Activated CD8-positive, alpha-beta T cell treated with anti-CD3 and anti-CD28 coated beads, Interleukin-2, amount 10 ng/mL, durations not matched to agents 7 days and 5 days (primary cell): ENCODE measurements at regions not wholly inside any gene's neighbourhood (a gene's known extent, or its start where the extent isn't known, plus 50 kb on each side); places are given as distances from the start of the nearest gene placed in this dataset.

ENCODE experiments used
- ATAC-seq: fragments of 150-1000 bp; cut with Tn5 transposase; one replicate; pipeline ENCODE4 v1.10.0; 2021; ENCODE audit warnings: moderate library complexity
- CTCF ChIA-PET: fragments of 350-600 bp; sonication (Branson Sonifier 250); formaldehyde crosslinking; loops from one replicate; lab custom pipeline; 2021; ENCODE audit warnings: antibody characterized with exemption; lab: Charles Lee
- POLR2A ChIA-PET: fragments of 350-600 bp; sonication (Branson Sonifier 250); formaldehyde crosslinking; loops from one replicate; lab custom pipeline; 2021; ENCODE audit warnings: antibody characterized with exemption; lab: Charles Lee
- DNase-seq: peaks from one replicate; pipeline ENCODE4 v3.0.0-alpha.2; 2020
- H3K27ac Mint-ChIP-seq: one replicate; pipeline ENCODE4 v1.8.0; 2021; ENCODE audit warnings: mild to moderate bottlenecking, mixed read lengths
- H3K27me3 Mint-ChIP-seq: one replicate; pipeline ENCODE4 v1.8.0; 2021; ENCODE audit warnings: low read depth, mixed read lengths
- H3K36me3 Mint-ChIP-seq: one replicate; pipeline ENCODE4 v1.8.0; 2021; ENCODE audit warnings: low read depth, mixed read lengths
- H3K4me1 Mint-ChIP-seq: one replicate; pipeline ENCODE4 v1.8.0; 2021; ENCODE audit warnings: low read depth, mixed read lengths
- H3K4me3 Mint-ChIP-seq: one replicate; pipeline ENCODE4 v1.8.0; 2021; ENCODE audit warnings: mild to moderate bottlenecking, mixed read lengths
- H3K9me3 Mint-ChIP-seq: one replicate; pipeline ENCODE4 v1.8.0; 2022; ENCODE audit warnings: mixed read lengths; ENCODE audit not compliant: insufficient read depth

- DNase-seq (no peak), ATAC-seq (no peak)
- ChIA-PET POLR2A (no interaction called here), CTCF (no interaction called here)
- no peak overlapping the region for H3K4me3 Mint-ChIP-seq
- no peaks in the 10 kb centered on the region for H3K36me3 Mint-ChIP-seq
- H3K27ac Mint-ChIP-seq: no peak overlapping the region
- no peaks in the 10 kb centered on the region for H3K27me3 Mint-ChIP-seq
- no peaks in the 10 kb centered on the region for H3K4me1 Mint-ChIP-seq
- no peaks in the 10 kb centered on the region for H3K9me3 Mint-ChIP-seq
These were observed 203.3 kb upstream of the LRFN5 start for GRCh38 chr14:41403360-41403759.

GRCh38 chr14:41397926-41398325 lies 208.8 kb upstream of the LRFN5 start:
- Mint-ChIP-seq H3K4me1 (no peaks in the 10 kb centered on the region), H3K27me3 (no peaks in the 10 kb centered on the region), H3K27ac (no peak overlapping the region), H3K9me3 (no peaks in the 10 kb centered on the region), H3K4me3 (no peak overlapping the region), H3K36me3 (no peaks in the 10 kb centered on the region)
- ATAC-seq: no peak
- POLR2A ChIA-PET: interaction anchor here (0.6 kb wide), 1 partner anchor 210 kb away, joined by 3 read pairs; no protein-coding TSS in a partner anchor
- CTCF ChIA-PET: no interaction called here
- DNase-seq: no peak

DNA sequence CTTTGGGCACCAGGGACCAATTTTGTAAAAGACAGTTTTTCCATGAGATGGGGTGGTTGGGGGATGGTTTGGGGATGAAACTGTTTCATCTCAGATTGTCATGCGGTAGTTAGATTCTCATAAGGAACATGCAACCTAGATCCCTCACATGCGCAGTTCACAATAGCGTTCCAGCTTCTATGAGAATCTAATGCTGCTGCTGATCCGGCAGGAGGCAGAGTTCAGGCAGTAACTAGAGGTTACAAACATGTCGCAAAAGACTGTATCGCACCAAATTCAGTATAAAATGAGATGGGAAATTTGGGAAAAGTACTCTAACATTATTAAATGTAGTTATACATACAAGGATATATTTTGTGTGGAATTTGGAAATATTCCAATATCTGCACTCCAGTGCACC lies 213.2 kb upstream of the LRFN5 start:
- Mint-ChIP-seq H3K27me3 (no peaks in the 10 kb centered on the region), H3K27ac (no peak overlapping the region), H3K36me3 (no peaks in the 10 kb centered on the region), H3K4me3 (no peak overlapping the region), H3K9me3 (no peaks in the 10 kb centered on the region), H3K4me1 (no peaks in the 10 kb centered on the region)
- DNase-seq (no peak), ATAC-seq (no peak)
- POLR2A ChIA-PET: no interaction called here
- CTCF ChIA-PET: no interaction called here

- H3K9me3 Mint-ChIP-seq: no peaks in the 10 kb centered on the region
- no peak for DNase-seq
- POLR2A ChIA-PET: no interaction called here
- no peaks in the 10 kb centered on the region for H3K4me1 Mint-ChIP-seq
- no peaks in the 10 kb centered on the region for H3K27me3 Mint-ChIP-seq
- ATAC-seq: no peak
- no peaks in the 10 kb centered on the region for H3K36me3 Mint-ChIP-seq
- H3K27ac Mint-ChIP-seq: no peak overlapping the region
- CTCF ChIA-PET: no interaction called here
- no peak overlapping the region for H3K4me3 Mint-ChIP-seq
These were observed 214.4 kb upstream of the LRFN5 start for GRCh38 chr14:41392226-41392625.

- Mint-ChIP-seq H3K27me3 (no peaks in the 10 kb centered on the region), H3K4me3 (no peak overlapping the region), H3K27ac (no peak overlapping the region), H3K9me3 (peaks cover 3% of the 10 kb centered on the region), H3K36me3 (no peaks in the 10 kb centered on the region), H3K4me1 (no peaks in the 10 kb centered on the region)
- ChIA-PET POLR2A (no interaction called here), CTCF (no interaction called here)
- no peak for DNase-seq
- no peak for ATAC-seq
These were observed 217.3 kb upstream of the LRFN5 start for GRCh38 chr14:41389355-41389754.

DNA sequence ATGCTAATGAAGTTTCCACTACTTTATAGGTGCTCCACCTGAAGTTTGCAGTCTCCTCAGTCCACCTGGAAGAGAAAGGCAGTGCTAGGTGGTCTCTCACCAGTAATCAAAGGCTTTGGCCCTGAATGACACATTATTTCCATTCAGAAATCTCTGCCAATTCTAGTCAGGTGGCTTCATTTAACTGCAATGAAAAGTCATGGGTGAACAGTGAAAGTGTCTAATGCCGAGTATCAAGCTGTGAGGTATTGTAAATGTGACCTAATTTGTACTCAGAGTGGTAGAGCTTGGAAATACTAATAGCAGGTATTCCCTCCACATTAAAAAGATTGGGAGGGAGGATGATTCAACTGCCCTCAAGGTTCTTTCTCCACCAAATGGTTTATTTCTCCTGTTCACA lies 220.9 kb upstream of the LRFN5 start:
- Mint-ChIP-seq H3K36me3 (no peaks in the 10 kb centered on the region), H3K27me3 (no peaks in the 10 kb centered on the region), H3K9me3 (peaks cover 8% of the 10 kb centered on the region), H3K4me1 (no peaks in the 10 kb centered on the region), H3K27ac (no peak overlapping the region), H3K4me3 (no peak overlapping the region)
- no peak for DNase-seq
- CTCF ChIA-PET: no interaction called here
- POLR2A ChIA-PET: no interaction called here
- ATAC-seq: no peak

DNA sequence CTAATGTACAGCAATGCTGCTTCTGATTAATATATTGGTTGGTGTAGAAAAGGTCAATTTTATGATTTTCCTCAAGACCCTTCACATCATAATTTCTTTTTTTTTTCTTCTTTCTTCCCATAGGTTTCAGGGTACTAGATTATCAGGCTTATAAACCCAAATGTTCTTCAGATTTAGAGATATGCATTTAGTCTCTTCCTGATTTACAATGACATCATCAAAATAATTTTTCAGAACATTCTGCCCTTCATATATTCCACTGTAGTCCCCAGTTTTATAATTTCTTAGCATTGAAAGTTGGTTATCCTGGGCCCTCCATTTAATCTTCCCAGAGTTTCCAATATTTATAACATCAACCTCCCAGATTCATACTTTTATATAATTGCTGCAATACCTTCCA lies 226.7 kb upstream of the LRFN5 start:
- no peaks in the 10 kb centered on the region for H3K27me3 Mint-ChIP-seq
- CTCF ChIA-PET: no interaction called here
- no peaks in the 10 kb centered on the region for H3K4me1 Mint-ChIP-seq
- DNase-seq (no peak), ATAC-seq (no peak)
- H3K4me3 Mint-ChIP-seq: no peak overlapping the region
- peaks cover 12% of the 10 kb centered on the region for H3K9me3 Mint-ChIP-seq
- POLR2A ChIA-PET: no interaction called here
- H3K27ac Mint-ChIP-seq: no peak overlapping the region
- H3K36me3 Mint-ChIP-seq: no peaks in the 10 kb centered on the region

GRCh38 chr14:41378526-41378925 lies 228.2 kb upstream of the LRFN5 start:
- H3K9me3 Mint-ChIP-seq: peaks cover 6% of the 10 kb centered on the region
- no peaks in the 10 kb centered on the region for H3K4me1 Mint-ChIP-seq
- ATAC-seq (no peak), DNase-seq (no peak)
- POLR2A ChIA-PET: no interaction called here
- no peaks in the 10 kb centered on the region for H3K27me3 Mint-ChIP-seq
- no peak overlapping the region for H3K27ac Mint-ChIP-seq
- no peaks in the 10 kb centered on the region for H3K36me3 Mint-ChIP-seq
- CTCF ChIA-PET: no interaction called here
- H3K4me3 Mint-ChIP-seq: no peak overlapping the region

DNA sequence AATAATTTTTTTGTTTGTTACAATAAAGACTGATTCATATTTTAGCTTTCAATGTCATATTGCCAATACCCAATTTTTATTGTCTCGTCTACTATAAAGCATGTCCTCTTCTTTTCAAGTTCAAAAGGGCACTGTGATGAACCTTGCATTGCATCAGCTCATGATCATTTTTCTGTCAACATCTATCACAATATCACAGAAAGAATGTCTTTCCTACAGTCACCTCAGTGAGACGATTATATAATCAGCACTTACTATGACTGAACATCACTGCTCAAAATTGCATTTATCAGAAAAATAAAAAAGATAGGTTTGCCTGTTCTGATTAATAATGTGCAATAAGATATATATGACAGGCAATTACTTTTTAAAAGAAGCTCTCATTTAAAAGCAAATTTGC lies 228.7 kb upstream of the LRFN5 start:
- no peaks in the 10 kb centered on the region for H3K36me3 Mint-ChIP-seq
- no peak for ATAC-seq
- ChIA-PET POLR2A (no interaction called here), CTCF (no interaction called here)
- H3K9me3 Mint-ChIP-seq: peaks cover 6% of the 10 kb centered on the region
- H3K4me3 Mint-ChIP-seq: no peak overlapping the region
- no peaks in the 10 kb centered on the region for H3K27me3 Mint-ChIP-seq
- no peak overlapping the region for H3K27ac Mint-ChIP-seq
- no peak for DNase-seq
- no peaks in the 10 kb centered on the region for H3K4me1 Mint-ChIP-seq

DNA sequence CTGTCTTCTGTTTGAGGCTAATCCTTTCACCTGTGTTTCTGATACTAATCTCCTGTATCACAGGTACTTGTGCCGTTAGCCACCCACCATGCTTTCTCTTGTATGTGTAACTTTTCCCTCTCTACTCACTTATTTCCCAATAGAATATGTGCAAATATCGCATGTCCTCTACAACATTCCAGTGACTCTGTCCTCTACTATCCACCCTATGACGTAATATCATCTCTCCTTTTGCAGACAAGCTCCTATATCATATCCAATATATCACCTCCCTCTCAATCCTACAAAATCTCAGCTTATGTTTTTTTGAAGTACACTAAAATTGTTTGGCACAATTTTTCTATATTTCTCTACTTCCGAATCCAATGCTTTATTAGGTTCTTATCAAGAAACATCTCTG lies 232.6 kb upstream of the LRFN5 start:
- CTCF ChIA-PET: no interaction called here
- no peaks in the 10 kb centered on the region for H3K4me1 Mint-ChIP-seq
- peaks cover 6% of the 10 kb centered on the region for H3K9me3 Mint-ChIP-seq

GRCh38 chr14:41362139-41362538 lies 244.5 kb upstream of the LRFN5 start:
- ChIA-PET CTCF (no interaction called here), POLR2A (no interaction called here)
- H3K27ac Mint-ChIP-seq: no peak overlapping the region
- peaks cover 4% of the 10 kb centered on the region for H3K9me3 Mint-ChIP-seq
- H3K4me1 Mint-ChIP-seq: no peaks in the 10 kb centered on the region
- H3K4me3 Mint-ChIP-seq: no peak overlapping the region
- DNase-seq: no peak
- H3K36me3 Mint-ChIP-seq: no peaks in the 10 kb centered on the region
- H3K27me3 Mint-ChIP-seq: no peaks in the 10 kb centered on the region
- ATAC-seq: no peak

More for the DNA sequence above, 232.6 kb upstream of the LRFN5 start:
- no peak overlapping the region for H3K27ac Mint-ChIP-seq
- no peaks in the 10 kb centered on the region for H3K27me3 Mint-ChIP-seq
- H3K36me3 Mint-ChIP-seq: no peaks in the 10 kb centered on the region
- H3K4me3 Mint-ChIP-seq: no peak overlapping the region
- ATAC-seq (no peak), DNase-seq (no peak)
- POLR2A ChIA-PET: no interaction called here

GRCh38 chr14:41360126-41360525 lies 246.6 kb upstream of the LRFN5 start:
- ChIA-PET CTCF (no interaction called here), POLR2A (no interaction called here)
- no peaks in the 10 kb centered on the region for H3K36me3 Mint-ChIP-seq
- H3K4me3 Mint-ChIP-seq: no peak overlapping the region
- no peak overlapping the region for H3K27ac Mint-ChIP-seq
- no peaks in the 10 kb centered on the region for H3K4me1 Mint-ChIP-seq
- DNase-seq (no peak), ATAC-seq (no peak)
- H3K9me3 Mint-ChIP-seq: no peaks in the 10 kb centered on the region
- no peaks in the 10 kb centered on the region for H3K27me3 Mint-ChIP-seq

DNA sequence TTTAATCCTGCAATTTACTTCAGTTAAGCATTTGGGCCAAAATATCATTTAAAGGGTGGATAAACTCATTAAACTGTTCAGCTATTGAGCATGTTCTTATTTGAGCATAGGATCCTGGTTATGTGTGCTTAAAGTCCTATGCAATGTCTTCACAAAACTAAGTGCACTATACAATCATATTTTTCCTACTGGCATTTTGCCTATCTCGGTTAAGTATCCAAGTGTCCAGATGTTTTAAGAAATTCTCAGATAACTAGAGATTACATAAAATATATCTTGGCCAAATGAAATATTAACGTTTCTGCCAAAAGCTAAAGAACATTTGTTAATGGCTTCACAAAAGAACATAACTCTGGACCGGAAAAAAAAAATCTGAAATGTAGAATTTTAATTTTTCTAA lies 250.8 kb upstream of the LRFN5 start:
- POLR2A ChIA-PET: no interaction called here
- H3K27ac Mint-ChIP-seq: no peak overlapping the region
- no peaks in the 10 kb centered on the region for H3K9me3 Mint-ChIP-seq
- no peaks in the 10 kb centered on the region for H3K36me3 Mint-ChIP-seq
- no peaks in the 10 kb centered on the region for H3K27me3 Mint-ChIP-seq
- ATAC-seq (no peak), DNase-seq (no peak)
- H3K4me3 Mint-ChIP-seq: no peak overlapping the region
- no peaks in the 10 kb centered on the region for H3K4me1 Mint-ChIP-seq
- CTCF ChIA-PET: no interaction called here
